ENCODE measurements at regions not wholly inside any gene's neighbourhood (a gene's known extent, or its start where the extent isn't known, plus 50 kb on each side); places are given as distances from the start of the nearest gene placed in this dataset.

DNA sequence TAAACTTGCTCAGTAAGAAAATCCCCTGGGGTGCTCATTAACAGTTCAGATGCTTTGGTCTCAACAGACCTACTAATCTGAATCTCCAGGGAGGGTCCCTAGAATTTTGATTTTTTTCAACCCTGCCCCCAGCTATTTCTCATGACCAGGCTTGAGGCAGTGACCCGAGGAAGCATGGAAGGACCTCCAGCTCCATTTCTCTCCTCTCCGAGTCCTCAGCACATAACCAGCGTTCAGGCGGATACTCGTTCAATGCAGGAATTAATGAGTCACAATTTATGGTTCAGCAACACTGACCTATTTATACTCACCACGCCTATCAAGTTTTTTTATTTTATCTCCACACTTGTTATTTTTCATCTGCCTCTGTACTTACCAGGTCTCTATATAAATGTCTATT is 369.2 kb upstream of the CDH4 start:
- 88% methylated on average over 6 of the region's 6 CpGs; no CpG with 5 or more reads in 1 of the 2 experiments for WGBS, 2 experiments (ENCODE audit: extremely low coverage in 1 of 2, insufficient coverage in 1 of 2, insufficient read length in 1 of 2, insufficient replicate concordance in 2 of 2, low coverage in 1 of 2, low lambda C conversion rate in 2 of 2, missing lambda C conversion rate in 1 of 2)

More for the DNA sequence above, 369.2 kb upstream of the CDH4 start:
- H2BK5ac ChIP-seq (ENCODE audit: low read depth, low read length): no peak overlapping the region
- no peaks in the 10 kb centered on the region; a peak in 1 of 4 replicates for H3K79me2 ChIP-seq (ENCODE audit: control insufficient read depth in 1 of 2, insufficient read depth in 2 of 2, low read length in 2 of 2)
- H4K20me1 ChIP-seq (replicated peaks in 1 of 2; ENCODE audit: control insufficient read depth in 1 of 2, insufficient read depth in 2 of 2, low read length in 2 of 2): no peaks in the 10 kb centered on the region
- no peak overlapping the region for H4K8ac ChIP-seq (ENCODE audit: extremely low read depth, insufficient read depth, low read length)
- ChIA-PET POLR2A (ENCODE audit: partially characterized antibody) (no interaction called here), CTCF (ENCODE audit: partially characterized antibody) (no interaction called here)
- H3K4me2 ChIP-seq (ENCODE audit: insufficient read depth in 1 of 2, low read depth in 2 of 2, low read length in 2 of 2): no peak overlapping the region
- no peak overlapping the region for H3K9ac ChIP-seq (replicated peaks in 1 of 4; ENCODE audit: extremely low read depth in 1 of 4, low read depth in 3 of 4, low read length in 3 of 4)
- no peak overlapping the region for H3K23ac ChIP-seq (ENCODE audit: insufficient read length)
- H2BK12ac ChIP-seq (ENCODE audit: low read depth, low read length): no peak overlapping the region
- no peak overlapping the region for H3K27ac ChIP-seq (ENCODE audit: low read depth, low read length)
- H2BK20ac ChIP-seq (ENCODE audit: low read length): no peak overlapping the region
- H3K4ac ChIP-seq (replicated peaks; ENCODE audit: insufficient read length, low read depth, low read length): no peak overlapping the region
- no peak overlapping the region for H4K5ac ChIP-seq (ENCODE audit: insufficient read length, low read depth, low read length)
- H2AK5ac ChIP-seq (ENCODE audit: low read depth, low read length): no peak overlapping the region
- H3K18ac ChIP-seq (ENCODE audit: extremely low read depth, low read length): no peak overlapping the region
- no peak for DNase-seq (ENCODE audit: low read depth in 1 of 2, low spot score in 2 of 2)
- FAIRE-seq: no peak
- H3K4me1 ChIP-seq (replicated peaks in 1 of 4; ENCODE audit: control insufficient read depth in 3 of 4, insufficient read depth in 4 of 4, low read length in 3 of 4): no peaks in the 10 kb centered on the region
- no peak overlapping the region for H2AFZ ChIP-seq (ENCODE audit: low read length)
- H3K79me1 ChIP-seq (ENCODE audit: low read depth, low read length): no peaks in the 10 kb centered on the region
- no peak overlapping the region for H3K56ac ChIP-seq (replicated peaks; ENCODE audit: insufficient read length, low read depth, low read length)
- no peak overlapping the region for H2BK15ac ChIP-seq (ENCODE audit: low read length)
- no peak overlapping the region for H3K4me3 ChIP-seq (ENCODE audit: extremely low read depth in 1 of 4, insufficient read depth in 2 of 4, low read depth in 3 of 4, low read length in 4 of 4)
- no peaks in the 10 kb centered on the region for H3K9me3 ChIP-seq (ENCODE audit: insufficient read depth in 2 of 2, low read depth in 1 of 2, low read length in 1 of 2)
- H4K91ac ChIP-seq (replicated peaks; ENCODE audit: insufficient read length, low read length): no peak overlapping the region
- no peak for TF ChIP-seq SP1 (IDR thresholded peaks at IDR 0.05; ENCODE audit: low read depth, low read length)
- TF ChIP-seq KDM4A (IDR thresholded peaks at IDR 0.05; ENCODE audit: low read depth, low read length, severe bottlenecking): no peak
- TF ChIP-seq SIN3A (conservative IDR thresholded peaks at IDR 0.05 in 1 of 2, IDR thresholded peaks at IDR 0.05 in 1 of 2; ENCODE audit: low read depth in 1 of 2, low read length in 2 of 2): no peak
- TF ChIP-seq POU5F1 (IDR thresholded peaks at IDR 0.05; ENCODE audit: low read depth, low read length): no peak
- TF ChIP-seq, protein P1, sequence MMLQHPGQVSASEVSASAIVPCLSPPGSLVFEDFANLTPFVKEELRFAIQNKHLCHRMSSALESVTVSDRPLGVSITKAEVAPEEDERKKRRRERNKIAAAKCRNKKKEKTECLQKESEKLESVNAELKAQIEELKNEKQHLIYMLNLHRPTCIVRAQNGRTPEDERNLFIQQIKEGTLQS (IDR thresholded peaks at IDR 0.05; ENCODE audit: insufficient read depth, low read depth, low read length): no peak
- TF ChIP-seq CHD1 (IDR thresholded peaks at IDR 0.05; ENCODE audit: low read depth, low read length): no peak
- TF ChIP-seq TAF7 (optimal IDR thresholded peaks at IDR 0.05; ENCODE audit: borderline replicate concordance, low read depth, low read length): no peak
- no peak for TF ChIP-seq RNF2 (IDR thresholded peaks at IDR 0.05; ENCODE audit: borderline replicate concordance, low read depth, low read length, missing control alignments, poor library complexity, severe bottlenecking)
- TF ChIP-seq RAD21 (IDR thresholded peaks at IDR 0.05 in 1 of 2, conservative IDR thresholded peaks at IDR 0.05 in 1 of 2; ENCODE audit: low read depth in 2 of 2, low read length in 2 of 2): no peak
- TF ChIP-seq ZNF274 (IDR thresholded peaks at IDR 0.05; ENCODE audit: borderline replicate concordance, extremely low read depth, low read length): no peak
- TF ChIP-seq POLR2A (IDR thresholded peaks at IDR 0.05; ENCODE audit: control extremely low read depth in 1 of 2, low read depth in 2 of 2, low read length in 2 of 2): no peak
- no peak overlapping the region for H3K14ac ChIP-seq (ENCODE audit: insufficient read length)
- peaks cover 5% of the 10 kb centered on the region; the same call in 1 of the 2 replicates for H3K23me2 ChIP-seq (ENCODE audit: low read depth, low read length)
- peaks cover 0 to 2% (median under 1%) of the 10 kb centered on the region in 4 experiments; a peak in 4 of 7 replicates for H3K27me3 ChIP-seq (replicated peaks in 1 of 4; ENCODE audit: control insufficient read depth in 3 of 4, extremely low read depth in 1 of 4, insufficient read depth in 3 of 4, low read length in 3 of 4)
- no peaks in the 10 kb centered on the region for H3K36me3 ChIP-seq (ENCODE audit: control insufficient read depth in 2 of 4, insufficient read depth in 4 of 4, low read length in 3 of 4)
- no peak overlapping the region for H2BK120ac ChIP-seq (replicated peaks; ENCODE audit: low read depth, low read length)

All from H1 (cell line).